T-cell (primary cell): ENCODE measurements at regions not wholly inside any gene's neighbourhood (a gene's known extent, or its start where the extent isn't known, plus 50 kb on each side); places are given as distances from the start of the nearest gene placed in this dataset.
"Not testable (repeated sequence)": the region's sequence is repeated elsewhere in the genome, so short reads cannot be mapped to it uniquely, and the experiment has no call there.

Experiments used
- ATAC-seq, 4 experiments: fragments of 200-7000 bp in 3 of 4; fragments of 150-1000 bp in 1 of 4; cut with Tn5 transposase; replicated peaks in 1 of 4; 1 replicate in 3 of 4; 2 replicates in 1 of 4; pipeline ENCODE4 v1.10.0; 2021; ENCODE audit warnings: moderate library complexity in 3 of 4, mild to moderate bottlenecking in 2 of 4, moderate number of reproducible peaks in 1 of 4
- CTCF ChIA-PET, 2 donors: fragments of 300-600 bp; sonication (Branson Sonifier 250); formaldehyde crosslinking; loops; one replicate each; lab custom pipeline; 2022; ENCODE audit warnings: antibody characterized with exemption in 2 of 2; lab: Charles Lee
- POLR2A ChIA-PET, 2 donors: fragments of 300-600 bp; sonication (Branson Sonifier 250); formaldehyde crosslinking; loops; one replicate each; lab custom pipeline; 2022; ENCODE audit warnings: antibody characterized with exemption in 2 of 2; lab: Charles Lee
- DNase-seq, 35 experiments: peaks; one replicate each; pipeline versions ENCODE4 v3.0.0 to v3.0.0-alpha.2; 2013 to 2023
- H3K27ac ChIP-seq: one replicate; pipeline ENCODE4 v1.5.1; 2013; ENCODE audit warnings: low read length
- H3K27me3 ChIP-seq, 2 experiments: replicated peaks in 1 of 2; 1 replicate in 1 of 2; 2 replicates in 1 of 2; pipeline versions ENCODE4 v1.6.1 to v1.7.0; 2013; ENCODE audit warnings: low read length in 1 of 2, mixed read lengths in 1 of 2; ENCODE audit not compliant: control insufficient read depth in 2 of 2, insufficient read depth in 2 of 2; ENCODE audit errors: extremely low read depth in 1 of 2
- H3K36me3 ChIP-seq, 2 donors: 1 replicate in 1 of 2; 2 replicates in 1 of 2; pipeline versions ENCODE4 v1.6.1 to v1.7.0; 2013; ENCODE audit warnings: low read length in 1 of 2; ENCODE audit not compliant: control insufficient read depth in 2 of 2, insufficient read depth in 1 of 2; ENCODE audit errors: extremely low read depth in 1 of 2
- H3K4me1 ChIP-seq, 2 experiments: 1 replicate in 1 of 2; 2 replicates in 1 of 2; pipeline versions ENCODE4 v1.6.1 to v1.7.0; 2013; ENCODE audit warnings: low read length in 2 of 2, mixed read lengths in 1 of 2; ENCODE audit not compliant: insufficient read depth in 2 of 2, control insufficient read depth in 1 of 2; ENCODE audit errors: extremely low read depth in 1 of 2
- H3K4me3 ChIP-seq, 2 donors: 1 replicate in 1 of 2; 2 replicates in 1 of 2; pipeline versions ENCODE4 v1.5.1 to v1.7.0; 2013; ENCODE audit warnings: mild to moderate bottlenecking in 2 of 2, low read length in 1 of 2, moderate library complexity in 1 of 2; ENCODE audit not compliant: control insufficient read depth in 1 of 2; ENCODE audit errors: extremely low read depth in 1 of 2
- H3K9me3 ChIP-seq: 2 replicates; pipeline ENCODE4 v1.7.0; 2013
- H3K27ac Mint-ChIP-seq, 2 donors: one replicate each; pipeline ENCODE4 v1.8.0; 2020 to 2021; ENCODE audit warnings: mild to moderate bottlenecking in 2 of 2, mixed read lengths in 2 of 2
- H3K27me3 Mint-ChIP-seq, 2 donors: one replicate each; pipeline ENCODE4 v1.8.0; 2021 to 2022; ENCODE audit warnings: mixed read lengths in 2 of 2
- H3K36me3 Mint-ChIP-seq: one replicate; pipeline ENCODE4 v1.8.0; 2021; ENCODE audit warnings: mixed read lengths
- H3K4me1 Mint-ChIP-seq, 3 donors: one replicate each; pipeline ENCODE4 v1.8.0; 2020 to 2022; ENCODE audit warnings: mixed read lengths in 3 of 3, mild to moderate bottlenecking in 1 of 3
- H3K4me3 Mint-ChIP-seq, 3 donors: one replicate each; pipeline ENCODE4 v1.8.0; 2020 to 2022; ENCODE audit warnings: mild to moderate bottlenecking in 3 of 3, mixed read lengths in 3 of 3, moderate library complexity in 3 of 3
- H3K9me3 Mint-ChIP-seq, 3 donors: one replicate each; pipeline ENCODE4 v1.8.0; 2020 to 2022; ENCODE audit warnings: mixed read lengths in 3 of 3
- WGBS: methylation state at CpG from one replicate; pipeline ENCODE4 v1.1.5; 2013; ENCODE audit warnings: missing lambda C conversion rate; ENCODE audit not compliant: insufficient coverage; 5-methylcytosine and 5-hydroxymethylcytosine counted together

GRCh38 chr9:94183240-94183999 lies 75.7 kb upstream of the ZNF169 start:
- DNase-seq, result no peak
- Mint-ChIP-seq H3K27ac (no peak overlapping the region), H3K4me1 (peaks cover 31 to 45% (median 38%) of the 10 kb centered on the region in 3 donors), H3K4me3 (no peak overlapping the region), H3K9me3 (peaks cover 0 to 3% (median 3%) of the 10 kb centered on the region in 3 donors), H3K36me3 (peaks cover 27% of the 10 kb centered on the region), H3K27me3 (no peaks in the 10 kb centered on the region)
- Histone ChIP-seq H3K4me3 (no peak overlapping the region), H3K4me1 (no peaks in the 10 kb centered on the region), H3K27ac (no peak overlapping the region), H3K27me3 (no peaks in the 10 kb centered on the region), H3K9me3 (no peaks in the 10 kb centered on the region), H3K36me3 (peaks cover 0 to 10% of the 10 kb centered on the region in 2 donors)
- no peak for ATAC-seq
- ChIA-PET POLR2A (interaction anchor here in 1 of 2 donors (0.6 kb wide), 1 partner anchor 11 kb away, joined by 10 read pairs; no protein-coding TSS in a partner anchor), CTCF (no interaction called here)
- 100% methylated on average over 3 of the region's 5 CpGs for WGBS

GRCh38 chr9:94188246-94188645 lies 70.9 kb upstream of the ZNF169 start:
- Histone ChIP-seq H3K4me3 (no peak overlapping the region), H3K9me3 (peaks cover 2% of the 10 kb centered on the region), H3K4me1 (no peaks in the 10 kb centered on the region), H3K27ac (no peak overlapping the region), H3K27me3 (no peaks in the 10 kb centered on the region), H3K36me3 (no peaks in the 10 kb centered on the region)
- H3K27me3 Mint-ChIP-seq, result no peaks in the 10 kb centered on the region
- ChIA-PET CTCF (no interaction called here), POLR2A (no interaction called here)
- H3K4me3 Mint-ChIP-seq, result no peak overlapping the region
- no peak for ATAC-seq
- peaks cover 41% of the 10 kb centered on the region for H3K36me3 Mint-ChIP-seq
- H3K4me1 Mint-ChIP-seq, result peaks cover under 1 to 12% (median 5%) of the 10 kb centered on the region in 3 donors
- no peak overlapping the region for H3K27ac Mint-ChIP-seq
- H3K9me3 Mint-ChIP-seq, result peaks cover 5 to 18% (median 7%) of the 10 kb centered on the region in 3 donors
- no peak for DNase-seq

GRCh38 chr9:94191706-94192105 lies 67.4 kb upstream of the ZNF169 start:
- H3K4me3 Mint-ChIP-seq, H3K9me3 ChIP-seq, POLR2A ChIA-PET, H3K36me3 ChIP-seq, H3K4me1 Mint-ChIP-seq, CTCF ChIA-PET, H3K27me3 Mint-ChIP-seq, H3K27ac Mint-ChIP-seq, H3K4me1 ChIP-seq, H3K27ac ChIP-seq, DNase-seq, H3K27me3 ChIP-seq, ATAC-seq, H3K4me3 ChIP-seq: not testable (repeated sequence)
- peaks cover 15 to 46% (median 21%) of the 10 kb centered on the region in 3 donors for H3K9me3 Mint-ChIP-seq
- 91% methylated on average over 4 of the region's 6 CpGs for WGBS
- H3K36me3 Mint-ChIP-seq, result peaks cover 52% of the 10 kb centered on the region

- Histone ChIP-seq H3K4me1 (no peaks in the 10 kb centered on the region), H3K36me3 (no peaks in the 10 kb centered on the region), H3K9me3 (peaks cover 2% of the 10 kb centered on the region), H3K27me3 (no peaks in the 10 kb centered on the region), H3K4me3 (no peak overlapping the region), H3K27ac (no peak overlapping the region)
- Mint-ChIP-seq H3K27me3 (no peaks in the 10 kb centered on the region), H3K36me3 (peaks cover 45% of the 10 kb centered on the region), H3K4me3 (no peak overlapping the region), H3K9me3 (peaks cover 9 to 36% (median 14%) of the 10 kb centered on the region in 3 donors), H3K27ac (no peak overlapping the region), H3K4me1 (no peaks in the 10 kb centered on the region)
- ChIA-PET CTCF (interaction anchor here in 1 of 2 donors (0.5 kb wide), 1 partner anchor 133 kb away, joined by 3 read pairs; no protein-coding TSS in a partner anchor), POLR2A (interaction anchor here in 1 of 2 donors (0.6 kb wide), 1 partner anchor 31 kb away, joined by 3 read pairs; no protein-coding TSS in a partner anchor)
- DNase-seq (no peak), ATAC-seq (no peak)
- 100% methylated on average over 3 of the region's 3 CpGs for WGBS
These were observed 60.7 kb upstream of the ZNF169 start for GRCh38 chr9:94198414-94198813.

- H3K27ac ChIP-seq, result no peak overlapping the region
- CTCF ChIA-PET, result no interaction called here
- Mint-ChIP-seq H3K36me3 (peaks cover 41% of the 10 kb centered on the region), H3K4me1 (no peaks in the 10 kb centered on the region), H3K9me3 (peaks cover 10 to 38% (median 13%) of the 10 kb centered on the region in 3 donors), H3K27ac (no peak overlapping the region), H3K27me3 (peaks cover 0 to 5% of the 10 kb centered on the region in 2 donors), H3K4me3 (no peak overlapping the region)
- no peaks in the 10 kb centered on the region for H3K4me1 ChIP-seq
- no peak for ATAC-seq
- H3K4me3 ChIP-seq, result no peak overlapping the region
- H3K9me3 ChIP-seq, result no peaks in the 10 kb centered on the region
- no peaks in the 10 kb centered on the region for H3K27me3 ChIP-seq
- no peaks in the 10 kb centered on the region for H3K36me3 ChIP-seq
- POLR2A ChIA-PET, result no interaction called here
- DNase-seq, result no peak
These were observed 59.3 kb upstream of the ZNF169 start for GRCh38 chr9:94199776-94200175.

GRCh38 chr9:94204174-94204573 lies 54.9 kb upstream of the ZNF169 start:
- H3K27me3 Mint-ChIP-seq, result peaks cover 0 to 5% of the 10 kb centered on the region in 2 donors
- no peak overlapping the region for H3K27ac Mint-ChIP-seq
- DNase-seq (no peak), ATAC-seq (no peak)
- POLR2A ChIA-PET, result interaction anchor here in 1 of 2 donors (0.6 kb wide), 1 partner anchor 32 kb away, joined by 4 read pairs; no protein-coding TSS in a partner anchor
- Histone ChIP-seq H3K36me3 (no peaks in the 10 kb centered on the region), H3K4me3 (no peak overlapping the region), H3K27ac (no peak overlapping the region), H3K9me3 (no peaks in the 10 kb centered on the region), H3K27me3 (no peaks in the 10 kb centered on the region), H3K4me1 (no peaks in the 10 kb centered on the region)
- no peaks in the 10 kb centered on the region for H3K4me1 Mint-ChIP-seq
- no peak overlapping the region for H3K4me3 Mint-ChIP-seq
- peaks cover 6 to 18% (median 10%) of the 10 kb centered on the region in 3 donors for H3K9me3 Mint-ChIP-seq
- H3K36me3 Mint-ChIP-seq, result peaks cover 18% of the 10 kb centered on the region
- CTCF ChIA-PET, result no interaction called here
- WGBS, result no CpG with 5 or more reads among the region's 4 CpGs
